GM12892 (cell line): ENCODE measurements at regions not wholly inside any gene's neighbourhood (a gene's known extent, or its start where the extent isn't known, plus 50 kb on each side); places are given as distances from the start of the nearest gene placed in this dataset.

ENCODE experiments used
- POLR2A ChIP-seq: IDR thresholded peaks from 2 replicates; pipeline ENCODE4 v1.6.1; 2011; ENCODE audit warnings: low read depth, low read length, control low read depth
- POLR2AphosphoS5 ChIP-seq: IDR thresholded peaks from 2 replicates; pipeline ENCODE4 v1.6.1; 2011; ENCODE audit warnings: low read depth, low read length, control low read depth

DNA sequence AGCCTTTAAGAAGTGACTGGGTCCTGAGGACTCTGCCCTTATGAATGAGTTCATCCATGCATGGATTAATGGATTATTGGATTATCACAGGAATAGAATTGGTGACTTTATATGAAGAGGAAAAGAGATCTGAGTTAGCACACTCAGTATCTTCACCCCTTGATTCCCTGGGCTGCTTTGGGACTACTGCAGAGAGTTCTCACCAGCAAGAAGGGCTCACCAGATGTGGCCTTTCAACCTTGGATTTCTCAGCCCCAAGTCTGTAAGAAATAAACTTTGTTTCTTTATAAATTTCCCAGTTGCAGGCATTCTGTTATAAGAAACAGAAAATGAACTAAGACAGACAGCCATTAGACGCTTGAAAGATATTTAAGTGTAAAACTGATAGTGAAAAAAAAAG lies 509.2 kb downstream of the FLRT2 start:
- TF ChIP-seq POLR2A (no peak), POLR2AphosphoS5 (no peak)
